ENCODE measurements at regions not wholly inside any gene's neighbourhood (a gene's known extent, or its start where the extent isn't known, plus 50 kb on each side); places are given as distances from the start of the nearest gene placed in this dataset.

DNA sequence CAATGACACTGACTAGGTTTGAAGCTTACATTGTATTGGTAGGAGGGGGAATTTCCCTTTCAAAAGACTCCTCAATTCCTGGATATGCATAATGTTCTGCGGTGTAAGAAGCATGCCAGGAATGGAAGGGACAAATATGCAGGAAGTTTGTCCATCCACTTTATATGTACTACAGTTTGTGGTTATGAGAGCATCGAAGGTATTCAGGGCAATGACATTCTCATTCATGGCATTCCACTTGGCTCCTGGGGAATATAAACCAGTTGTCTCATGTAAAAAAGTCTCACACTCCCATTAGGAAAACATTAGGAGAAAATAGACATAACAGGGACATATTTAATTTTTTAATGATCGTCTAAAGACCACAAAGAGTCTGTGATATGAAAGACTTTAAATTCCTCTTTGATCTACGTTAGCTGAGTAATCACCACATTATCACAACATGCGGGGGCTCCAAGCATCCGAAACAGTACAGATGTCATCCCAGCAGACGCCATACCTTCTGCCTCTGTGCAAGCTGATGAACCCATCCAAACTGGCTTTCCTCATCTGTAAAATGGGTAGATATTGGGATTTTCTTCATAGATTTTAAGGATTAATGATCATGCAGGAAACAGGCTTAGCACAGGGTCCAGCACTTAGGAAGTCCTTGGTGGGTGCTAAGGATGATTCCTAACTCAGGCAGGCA, 675.3 kb downstream of the INHBA start:
- TF ChIP-seq, protein P1, sequence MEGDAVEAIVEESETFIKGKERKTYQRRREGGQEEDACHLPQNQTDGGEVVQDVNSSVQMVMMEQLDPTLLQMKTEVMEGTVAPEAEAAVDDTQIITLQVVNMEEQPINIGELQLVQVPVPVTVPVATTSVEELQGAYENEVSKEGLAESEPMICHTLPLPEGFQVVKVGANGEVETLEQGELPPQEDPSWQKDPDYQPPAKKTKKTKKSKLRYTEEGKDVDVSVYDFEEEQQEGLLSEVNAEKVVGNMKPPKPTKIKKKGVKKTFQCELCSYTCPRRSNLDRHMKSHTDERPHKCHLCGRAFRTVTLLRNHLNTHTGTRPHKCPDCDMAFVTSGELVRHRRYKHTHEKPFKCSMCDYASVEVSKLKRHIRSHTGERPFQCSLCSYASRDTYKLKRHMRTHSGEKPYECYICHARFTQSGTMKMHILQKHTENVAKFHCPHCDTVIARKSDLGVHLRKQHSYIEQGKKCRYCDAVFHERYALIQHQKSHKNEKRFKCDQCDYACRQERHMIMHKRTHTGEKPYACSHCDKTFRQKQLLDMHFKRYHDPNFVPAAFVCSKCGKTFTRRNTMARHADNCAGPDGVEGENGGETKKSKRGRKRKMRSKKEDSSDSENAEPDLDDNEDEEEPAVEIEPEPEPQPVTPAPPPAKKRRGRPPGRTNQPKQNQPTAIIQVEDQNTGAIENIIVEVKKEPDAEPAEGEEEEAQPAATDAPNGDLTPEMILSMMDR (conservative IDR thresholded peaks at IDR 0.05; ENCODE audit: control insufficient read depth, insufficient read depth, low read depth, low read length), result no peak
- peak; percentile 92 for DNase-seq (ENCODE audit: low read depth)

DNA sequence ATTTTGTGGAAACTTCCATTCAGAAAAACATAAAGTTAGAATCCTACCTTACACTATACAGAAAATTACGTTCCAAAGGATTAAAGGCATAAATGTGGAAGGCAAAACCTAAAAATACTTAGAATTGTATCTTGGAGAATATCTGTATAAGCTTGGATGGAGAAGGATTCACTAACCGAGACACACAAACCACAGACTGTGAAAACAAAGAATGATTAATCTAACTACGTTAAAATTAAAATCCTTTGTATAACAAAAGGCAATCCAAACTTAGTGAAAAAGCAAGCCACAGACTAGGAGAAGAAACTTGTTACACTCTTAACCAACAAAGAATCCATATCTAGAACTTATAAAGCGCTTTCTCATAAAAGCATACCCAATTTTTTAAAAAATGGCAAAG, 678.8 kb downstream of the INHBA start:
- no peak overlapping the region for H3K4me3 ChIP-seq (ENCODE audit: control insufficient read depth, low read depth, low read length)
- no peak for DNase-seq (ENCODE audit: low read depth)
- TF ChIP-seq, protein P1 (conservative IDR thresholded peaks at IDR 0.05; ENCODE audit: control insufficient read depth, insufficient read depth, low read depth, low read length), result no peak

More for the DNA sequence above, 675.3 kb downstream of the INHBA start:
- H3K4me3 ChIP-seq (ENCODE audit: control insufficient read depth, low read depth, low read length), result no peak overlapping the region

DNA sequence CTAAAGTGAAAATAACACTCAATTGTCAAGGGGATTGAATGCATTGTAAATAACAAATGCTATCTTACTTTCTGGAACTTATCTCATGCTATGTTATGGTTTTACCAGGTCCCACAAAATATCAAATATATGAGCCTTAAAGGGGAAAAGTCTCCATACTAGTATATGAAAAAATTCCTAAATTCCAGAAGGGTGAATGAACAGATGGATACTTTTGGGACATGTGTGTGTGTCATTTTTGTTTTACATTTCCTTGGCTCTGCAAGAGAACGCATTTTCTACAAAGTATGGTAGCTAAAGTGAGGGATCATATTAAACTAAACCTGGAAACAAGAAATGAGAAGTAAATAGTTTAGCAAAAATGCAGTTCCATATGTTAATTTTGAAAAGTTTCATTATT, 682.8 kb downstream of the INHBA start:
- TF ChIP-seq, protein P1 (conservative IDR thresholded peaks at IDR 0.05; ENCODE audit: control insufficient read depth, insufficient read depth, low read depth, low read length), result no peak
- H3K4me3 ChIP-seq (ENCODE audit: control insufficient read depth, low read depth, low read length), result no peak overlapping the region
- no peak for DNase-seq (ENCODE audit: low read depth)

DNA sequence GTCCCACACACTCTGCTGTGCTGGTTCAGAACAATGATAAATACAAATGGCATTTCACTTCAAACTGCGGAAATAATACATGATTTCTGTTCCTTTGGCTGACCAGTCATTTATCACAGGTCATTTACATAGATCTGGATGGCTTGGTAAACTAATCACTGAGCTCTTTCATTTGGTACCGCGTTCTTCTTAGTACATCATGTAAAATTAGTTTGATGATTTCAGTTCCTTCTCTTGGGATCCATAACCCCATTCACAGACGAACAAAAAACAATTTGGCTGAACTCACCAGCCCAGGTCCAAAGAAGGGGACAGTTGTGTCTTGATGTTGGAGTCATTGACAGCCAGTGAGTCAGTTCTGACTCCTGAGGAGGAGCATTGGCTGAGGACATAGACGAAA, 689.8 kb downstream of the INHBA start:
- DNase-seq (ENCODE audit: low read depth), result no peak

DNA sequence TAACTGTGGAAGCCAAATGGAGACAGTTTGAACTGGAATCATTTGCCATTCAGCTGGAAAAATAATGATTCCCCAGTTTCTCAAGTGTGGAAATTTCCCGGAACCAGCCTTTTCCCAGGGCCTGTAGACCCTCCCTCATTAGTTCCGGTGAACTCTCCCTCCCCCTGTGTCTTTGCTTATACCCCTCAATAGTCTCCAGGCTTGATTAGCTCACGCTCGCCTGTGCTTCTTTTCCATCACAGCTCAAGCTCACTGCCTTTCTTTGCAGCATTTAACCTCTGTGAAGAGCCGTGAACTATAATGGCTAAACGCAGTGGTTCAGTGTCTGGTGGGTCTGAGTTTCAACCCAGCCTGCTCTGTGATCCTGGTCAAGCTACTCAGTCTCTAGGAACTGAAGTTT, 690.8 kb downstream of the INHBA start:
- no peak overlapping the region for H3K4me3 ChIP-seq (ENCODE audit: control insufficient read depth, low read depth, low read length)
- DNase-seq (ENCODE audit: low read depth), result no peak
- TF ChIP-seq, protein P1 (conservative IDR thresholded peaks at IDR 0.05; ENCODE audit: control insufficient read depth, insufficient read depth, low read depth, low read length), result no peak

More for the DNA sequence above, 689.8 kb downstream of the INHBA start:
- TF ChIP-seq, protein P1 (conservative IDR thresholded peaks at IDR 0.05; ENCODE audit: control insufficient read depth, insufficient read depth, low read depth, low read length), result no peak
- H3K4me3 ChIP-seq (ENCODE audit: control insufficient read depth, low read depth, low read length), result no peak overlapping the region

DNA sequence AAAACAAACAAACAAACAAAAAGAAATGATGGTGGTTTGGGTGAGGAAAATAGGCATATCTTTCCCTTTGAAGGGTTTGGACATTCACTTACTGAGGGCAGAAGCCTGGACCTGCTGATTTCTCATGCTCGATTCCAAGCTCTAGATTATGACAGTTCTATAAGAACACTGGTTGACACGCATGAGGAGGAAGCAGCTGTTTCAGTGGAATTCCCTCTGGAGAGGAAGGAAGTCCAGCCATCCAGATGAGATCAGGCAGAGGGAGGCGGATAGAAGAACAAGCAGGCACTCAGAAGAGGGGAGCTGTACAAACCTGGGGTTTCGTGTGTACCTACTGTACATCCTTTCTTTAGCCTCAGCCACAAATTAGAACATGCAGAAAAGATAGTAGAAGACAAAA, 691.9 kb downstream of the INHBA start:
- TF ChIP-seq, protein P1 (conservative IDR thresholded peaks at IDR 0.05; ENCODE audit: control insufficient read depth, insufficient read depth, low read depth, low read length), result no peak
- no peak overlapping the region for H3K4me3 ChIP-seq (ENCODE audit: control insufficient read depth, low read depth, low read length)
- peak; percentile 64 for DNase-seq (ENCODE audit: low read depth)

Data from fibroblast of mammary gland (primary cell).